ENCODE measurements at regions not wholly inside any gene's neighbourhood (a gene's known extent, or its start where the extent isn't known, plus 50 kb on each side); places are given as distances from the start of the nearest gene placed in this dataset.

DNA sequence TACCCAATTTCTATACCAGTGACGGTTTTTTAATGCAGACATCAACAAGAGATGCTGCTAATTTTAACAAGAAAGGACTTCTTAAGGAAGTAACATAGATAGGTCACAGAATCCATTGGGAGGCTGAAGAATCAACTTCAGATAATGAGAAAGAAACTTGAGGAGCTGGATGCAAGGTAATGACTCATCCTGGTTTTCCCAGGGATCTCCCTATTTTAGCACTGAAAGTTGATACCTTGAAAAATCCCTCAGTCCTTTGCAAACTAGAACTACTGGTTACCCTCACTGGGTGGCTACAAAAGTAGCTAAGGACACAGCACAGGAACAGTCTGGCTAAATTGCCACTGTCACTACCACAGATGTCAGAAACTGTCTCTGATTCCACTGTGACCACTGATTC is 561.9 kb downstream of the FLRT2 start:
- peaks cover 6% of the 10 kb centered on the region for H3K9me3 Mint-ChIP-seq (ENCODE audit: low read depth, unreplicated experiment)
- no TSS peak for BruUV-seq (replicated peaks)
- intact Hi-C loops (cut with micrococcal nuclease; ENCODE audit: unreplicated experiment): no loop called here
- no peak overlapping the region for H3K27ac Mint-ChIP-seq (ENCODE audit: unreplicated experiment)
- DNase-seq: no peak
- TF ChIP-seq, protein P1, sequence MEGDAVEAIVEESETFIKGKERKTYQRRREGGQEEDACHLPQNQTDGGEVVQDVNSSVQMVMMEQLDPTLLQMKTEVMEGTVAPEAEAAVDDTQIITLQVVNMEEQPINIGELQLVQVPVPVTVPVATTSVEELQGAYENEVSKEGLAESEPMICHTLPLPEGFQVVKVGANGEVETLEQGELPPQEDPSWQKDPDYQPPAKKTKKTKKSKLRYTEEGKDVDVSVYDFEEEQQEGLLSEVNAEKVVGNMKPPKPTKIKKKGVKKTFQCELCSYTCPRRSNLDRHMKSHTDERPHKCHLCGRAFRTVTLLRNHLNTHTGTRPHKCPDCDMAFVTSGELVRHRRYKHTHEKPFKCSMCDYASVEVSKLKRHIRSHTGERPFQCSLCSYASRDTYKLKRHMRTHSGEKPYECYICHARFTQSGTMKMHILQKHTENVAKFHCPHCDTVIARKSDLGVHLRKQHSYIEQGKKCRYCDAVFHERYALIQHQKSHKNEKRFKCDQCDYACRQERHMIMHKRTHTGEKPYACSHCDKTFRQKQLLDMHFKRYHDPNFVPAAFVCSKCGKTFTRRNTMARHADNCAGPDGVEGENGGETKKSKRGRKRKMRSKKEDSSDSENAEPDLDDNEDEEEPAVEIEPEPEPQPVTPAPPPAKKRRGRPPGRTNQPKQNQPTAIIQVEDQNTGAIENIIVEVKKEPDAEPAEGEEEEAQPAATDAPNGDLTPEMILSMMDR (IDR thresholded peaks at IDR 0.05; ENCODE audit: unreplicated experiment): no peak
- CTCF ChIA-PET: no interaction called here
- H3K36me3 Mint-ChIP-seq (ENCODE audit: insufficient read depth, unreplicated experiment): no peaks in the 10 kb centered on the region
- no peaks in the 10 kb centered on the region for H3K4me1 Mint-ChIP-seq (ENCODE audit: low read depth, unreplicated experiment)
- no peaks in the 10 kb centered on the region for H3K27me3 Mint-ChIP-seq (ENCODE audit: unreplicated experiment)
- no peak overlapping the region for H3K4me3 Mint-ChIP-seq (ENCODE audit: low read depth, unreplicated experiment)

- TF ChIP-seq, protein P1 (IDR thresholded peaks at IDR 0.05; ENCODE audit: unreplicated experiment): no peak
- H3K4me3 Mint-ChIP-seq (ENCODE audit: low read depth, unreplicated experiment): no peak overlapping the region
- H3K27me3 Mint-ChIP-seq (ENCODE audit: unreplicated experiment): no peaks in the 10 kb centered on the region
- CTCF ChIA-PET: no interaction called here
- peaks cover 12% of the 10 kb centered on the region for H3K9me3 Mint-ChIP-seq (ENCODE audit: low read depth, unreplicated experiment)
- BruUV-seq (replicated peaks): no TSS peak
- H3K36me3 Mint-ChIP-seq (ENCODE audit: insufficient read depth, unreplicated experiment): no peaks in the 10 kb centered on the region
- DNase-seq: no peak
- H3K27ac Mint-ChIP-seq (ENCODE audit: unreplicated experiment): no peak overlapping the region
- H3K4me1 Mint-ChIP-seq (ENCODE audit: low read depth, unreplicated experiment): no peaks in the 10 kb centered on the region
- intact Hi-C loops (cut with micrococcal nuclease; ENCODE audit: unreplicated experiment): no loop called here
Observed at GRCh38 chr14:86088156-86088555, 558.2 kb downstream of the FLRT2 start.

DNA sequence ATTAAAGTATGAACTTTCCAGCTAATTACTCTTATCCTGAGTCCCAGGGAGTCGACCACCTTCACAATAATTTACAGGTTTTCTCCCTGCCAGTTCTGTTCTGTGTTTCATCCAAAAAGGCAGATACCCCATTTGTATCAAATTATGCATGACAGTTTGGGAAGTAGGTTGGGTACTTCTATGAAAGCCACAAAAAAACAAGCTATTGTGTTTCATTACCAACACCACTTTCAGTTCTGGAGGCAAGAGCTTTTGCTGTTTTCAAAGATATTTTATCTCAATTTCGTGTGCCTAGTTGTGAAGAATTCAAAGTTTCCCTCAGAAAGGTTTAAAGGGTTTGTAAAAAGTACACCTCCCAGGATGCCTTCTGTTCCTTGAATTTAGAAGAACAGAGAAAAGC is 557.4 kb downstream of the FLRT2 start:
- Mint-ChIP-seq H3K27ac (ENCODE audit: unreplicated experiment) (no peak overlapping the region), H3K4me3 (ENCODE audit: low read depth, unreplicated experiment) (no peak overlapping the region), H3K4me1 (ENCODE audit: low read depth, unreplicated experiment) (no peaks in the 10 kb centered on the region), H3K9me3 (ENCODE audit: low read depth, unreplicated experiment) (peaks cover 12% of the 10 kb centered on the region), H3K27me3 (ENCODE audit: unreplicated experiment) (no peaks in the 10 kb centered on the region), H3K36me3 (ENCODE audit: insufficient read depth, unreplicated experiment) (no peaks in the 10 kb centered on the region)
- CTCF ChIA-PET: no interaction called here
- no TSS peak for BruUV-seq (replicated peaks)
- intact Hi-C loops (cut with micrococcal nuclease; ENCODE audit: unreplicated experiment): no loop called here
- no peak for DNase-seq
- TF ChIP-seq, protein P1 (IDR thresholded peaks at IDR 0.05; ENCODE audit: unreplicated experiment): no peak

DNA sequence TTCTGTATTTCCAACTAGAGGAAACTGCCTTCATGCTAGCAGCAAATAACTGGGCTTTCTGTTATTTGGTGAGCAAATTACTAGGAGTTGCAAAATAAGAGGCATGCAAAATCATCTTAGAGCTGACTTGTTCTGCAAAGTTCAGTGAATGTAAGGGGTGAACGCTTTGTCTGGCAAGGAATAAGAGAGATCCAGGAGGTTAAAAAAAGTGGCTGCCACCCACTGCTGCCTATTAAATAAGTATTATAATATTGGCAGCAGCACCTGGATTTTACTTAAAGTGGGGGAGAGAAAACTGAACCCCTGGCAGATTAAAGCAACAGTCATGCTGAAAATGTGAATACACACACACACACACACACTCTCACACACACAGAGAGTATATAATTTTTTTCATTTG is 557.0 kb downstream of the FLRT2 start:
- Mint-ChIP-seq H3K27ac (ENCODE audit: unreplicated experiment) (no peak overlapping the region), H3K4me1 (ENCODE audit: low read depth, unreplicated experiment) (no peaks in the 10 kb centered on the region), H3K9me3 (ENCODE audit: low read depth, unreplicated experiment) (peaks cover 12% of the 10 kb centered on the region), H3K4me3 (ENCODE audit: low read depth, unreplicated experiment) (no peak overlapping the region), H3K36me3 (ENCODE audit: insufficient read depth, unreplicated experiment) (no peaks in the 10 kb centered on the region), H3K27me3 (ENCODE audit: unreplicated experiment) (no peaks in the 10 kb centered on the region)
- DNase-seq: no peak
- CTCF ChIA-PET: no interaction called here
- intact Hi-C loops (cut with micrococcal nuclease; ENCODE audit: unreplicated experiment): no loop called here
- TF ChIP-seq, protein P1 (IDR thresholded peaks at IDR 0.05; ENCODE audit: unreplicated experiment): no peak
- BruUV-seq (replicated peaks): no TSS peak

DNA sequence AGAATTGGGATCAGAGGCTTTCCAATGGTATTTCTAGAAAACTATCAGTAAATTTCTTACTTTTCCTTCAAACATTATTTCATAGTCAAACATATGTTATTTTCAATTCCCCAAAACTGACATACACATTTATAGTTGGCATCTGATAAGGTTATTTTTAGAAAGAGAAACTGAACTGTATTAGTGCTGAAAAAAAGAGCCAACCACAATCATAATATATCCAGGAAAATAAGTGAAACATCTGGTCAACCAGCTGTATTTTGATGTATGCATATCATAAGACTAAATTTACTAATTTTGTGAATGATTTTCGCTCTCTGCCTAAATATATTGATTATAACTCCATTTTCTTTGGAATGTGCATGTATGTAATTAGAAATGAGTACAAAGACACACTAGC is 554.2 kb downstream of the FLRT2 start:
- no TSS peak for BruUV-seq (replicated peaks)

More for the DNA sequence above, 554.2 kb downstream of the FLRT2 start:
- Mint-ChIP-seq H3K4me3 (ENCODE audit: low read depth, unreplicated experiment) (no peak overlapping the region), H3K27me3 (ENCODE audit: unreplicated experiment) (no peaks in the 10 kb centered on the region), H3K4me1 (ENCODE audit: low read depth, unreplicated experiment) (no peaks in the 10 kb centered on the region), H3K27ac (ENCODE audit: unreplicated experiment) (no peak overlapping the region), H3K9me3 (ENCODE audit: low read depth, unreplicated experiment) (peaks cover 16% of the 10 kb centered on the region), H3K36me3 (ENCODE audit: insufficient read depth, unreplicated experiment) (no peaks in the 10 kb centered on the region)
- no peak for DNase-seq
- TF ChIP-seq, protein P1 (IDR thresholded peaks at IDR 0.05; ENCODE audit: unreplicated experiment): no peak
- intact Hi-C loops (cut with micrococcal nuclease; ENCODE audit: unreplicated experiment): no loop called here
- CTCF ChIA-PET: no interaction called here

All from Calu3 (cell line).